ENCODE measurements at regions not wholly inside any gene's neighbourhood (a gene's known extent, or its start where the extent isn't known, plus 50 kb on each side); places are given as distances from the start of the nearest gene placed in this dataset.

- DNase-seq (ENCODE audit: low read depth): no peak
Measured at GRCh38 chr1:226816576-226816975, 53.8 kb upstream of the PSEN2 start.

GRCh38 chr1:226814751-226815537 lies 55.5 kb upstream of the PSEN2 start:
- no peak for DNase-seq (ENCODE audit: low read depth)

GRCh38 chr1:226813671-226814591 lies 56.5 kb upstream of the PSEN2 start:
- no peak for DNase-seq (ENCODE audit: low read depth)

GRCh38 chr1:226810681-226811080 lies 59.7 kb upstream of the PSEN2 start:
- DNase-seq (ENCODE audit: low read depth): no peak

DNA sequence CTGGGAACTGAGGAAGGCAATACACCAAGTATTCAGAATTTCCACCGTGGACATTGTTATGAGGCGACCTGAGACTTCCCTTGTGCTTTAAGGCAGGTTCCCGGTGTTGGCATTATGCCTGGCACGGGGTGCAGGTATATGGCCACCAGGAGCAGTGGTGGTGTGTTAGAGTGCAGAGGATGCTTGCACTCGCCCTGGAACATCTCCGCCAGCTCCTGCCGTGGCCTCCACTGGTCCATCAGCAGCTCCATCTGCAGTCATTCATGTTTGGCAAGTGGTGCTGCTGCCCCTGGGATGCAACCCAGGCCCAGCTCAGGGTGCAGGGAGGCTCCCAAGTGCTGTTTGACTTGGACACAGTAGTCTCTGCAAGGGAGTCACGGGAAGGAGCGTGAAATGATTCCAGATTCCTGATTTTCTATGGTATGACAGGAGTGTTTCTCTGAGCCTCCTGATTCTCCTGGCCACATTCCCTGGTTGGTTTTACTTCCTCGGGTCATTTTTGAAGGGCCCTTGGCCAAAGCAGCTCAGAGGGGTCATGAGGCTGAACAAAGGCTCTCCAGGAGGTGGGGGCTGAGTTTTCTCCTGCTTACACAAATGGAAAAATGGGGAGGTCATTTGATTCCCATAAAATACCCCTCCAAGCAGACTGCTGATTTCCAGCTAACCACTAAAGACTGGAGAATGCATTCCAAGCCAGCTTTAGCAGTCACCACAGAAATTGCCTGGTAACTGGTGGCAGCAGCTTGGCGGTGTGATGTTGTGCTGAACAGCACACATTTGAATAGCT lies 60.4 kb upstream of the PSEN2 start:
- DNase-seq (ENCODE audit: low read depth): no peak

DNA sequence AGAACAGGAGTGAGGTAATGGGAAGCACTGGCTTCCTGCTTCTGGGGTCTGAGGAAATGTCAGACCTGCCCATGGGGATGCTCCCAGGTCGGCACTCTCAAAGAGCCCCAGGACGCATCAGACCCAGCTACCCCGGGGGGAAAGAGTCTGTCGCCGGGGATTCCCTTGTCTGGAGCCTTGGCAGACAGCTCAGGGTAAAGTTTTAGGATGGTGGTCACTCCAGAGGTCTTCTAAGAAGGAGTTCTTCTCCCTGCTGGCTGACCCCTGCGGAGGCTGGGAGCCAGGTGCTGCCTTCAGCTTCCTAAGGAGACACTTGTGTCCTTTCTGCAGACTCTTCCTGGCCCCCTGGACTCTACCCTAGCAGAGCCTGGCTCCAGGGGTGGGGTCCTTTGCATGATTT lies 61.9 kb upstream of the PSEN2 start:
- no peak for DNase-seq (ENCODE audit: low read depth)

DNA sequence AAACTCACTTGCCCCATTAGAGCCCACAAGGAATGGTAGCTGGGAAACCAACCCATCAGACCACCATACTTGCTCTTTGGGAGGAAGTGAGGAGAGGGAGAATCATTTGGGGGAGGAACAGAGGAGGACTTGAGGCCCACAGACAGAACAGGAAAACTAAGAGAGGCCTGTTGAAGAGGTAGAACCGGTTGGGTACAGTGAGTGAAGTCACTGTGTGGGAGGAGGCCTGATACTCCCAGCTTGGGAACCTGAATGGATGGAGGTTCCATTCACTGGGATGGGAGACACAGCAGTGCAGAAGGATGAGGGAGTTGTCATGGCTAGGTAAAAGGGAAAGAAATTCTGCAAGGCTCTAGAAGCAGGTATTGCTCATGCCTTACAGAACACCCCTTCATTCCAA lies 63.4 kb upstream of the PSEN2 start:
- DNase-seq (ENCODE audit: low read depth): no peak

GRCh38 chr1:226804907-226805759 lies 65.3 kb upstream of the PSEN2 start:
- no peak for DNase-seq (ENCODE audit: low read depth)

GRCh38 chr1:226800763-226801380 lies 61.8 kb upstream of the ITPKB start:
- DNase-seq (ENCODE audit: low read depth): no peak

GRCh38 chr1:226799634-226800281 lies 60.7 kb upstream of the ITPKB start:
- no peak for DNase-seq (ENCODE audit: low read depth)

GRCh38 chr1:226798427-226799411 lies 59.6 kb upstream of the ITPKB start:
- DNase-seq (ENCODE audit: low read depth): peak; percentile 63

DNA sequence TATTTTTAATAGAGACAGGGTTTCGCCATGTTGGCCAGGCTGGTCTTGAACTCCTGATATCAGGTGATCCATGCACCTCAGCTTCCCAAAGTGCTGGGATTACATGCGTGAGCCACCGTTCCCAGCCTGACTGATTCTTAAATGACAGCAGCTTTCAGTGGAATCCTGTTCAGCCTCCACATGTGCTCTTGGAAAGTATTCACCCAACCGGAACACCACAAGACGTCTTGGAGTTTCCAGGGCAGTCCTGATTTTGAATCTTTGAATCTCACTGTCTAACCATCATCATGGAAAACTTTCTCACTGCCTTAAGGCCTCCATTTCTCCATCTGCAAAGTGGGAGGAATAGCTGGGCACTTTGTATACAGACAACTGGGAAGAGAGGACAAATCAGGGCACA lies 58.1 kb upstream of the ITPKB start:
- no peak for DNase-seq (ENCODE audit: low read depth)

- DNase-seq (ENCODE audit: low read depth): no peak
Measured at GRCh38 chr1:226793620-226794276, 54.7 kb upstream of the ITPKB start.

DNA sequence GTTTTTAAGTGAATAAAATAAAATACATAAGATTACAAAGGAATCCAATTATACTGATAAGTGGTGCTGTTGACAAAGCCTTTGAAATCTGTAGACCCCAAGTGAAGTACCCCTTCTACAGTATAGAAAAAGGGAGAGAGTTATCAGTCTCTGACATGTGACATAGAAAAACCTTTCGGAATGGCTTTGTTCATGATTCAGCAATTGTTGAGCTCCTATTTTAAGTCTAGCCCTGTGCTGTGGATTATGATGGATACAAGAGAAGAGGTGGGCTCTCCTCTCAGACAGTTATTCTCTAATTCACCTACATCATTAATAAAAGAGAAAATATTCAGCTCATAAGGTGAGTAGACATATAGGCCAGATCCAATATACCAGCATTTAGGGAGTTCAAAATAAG lies 53.3 kb upstream of the ITPKB start:
- DNase-seq (ENCODE audit: low read depth): no peak

DNA sequence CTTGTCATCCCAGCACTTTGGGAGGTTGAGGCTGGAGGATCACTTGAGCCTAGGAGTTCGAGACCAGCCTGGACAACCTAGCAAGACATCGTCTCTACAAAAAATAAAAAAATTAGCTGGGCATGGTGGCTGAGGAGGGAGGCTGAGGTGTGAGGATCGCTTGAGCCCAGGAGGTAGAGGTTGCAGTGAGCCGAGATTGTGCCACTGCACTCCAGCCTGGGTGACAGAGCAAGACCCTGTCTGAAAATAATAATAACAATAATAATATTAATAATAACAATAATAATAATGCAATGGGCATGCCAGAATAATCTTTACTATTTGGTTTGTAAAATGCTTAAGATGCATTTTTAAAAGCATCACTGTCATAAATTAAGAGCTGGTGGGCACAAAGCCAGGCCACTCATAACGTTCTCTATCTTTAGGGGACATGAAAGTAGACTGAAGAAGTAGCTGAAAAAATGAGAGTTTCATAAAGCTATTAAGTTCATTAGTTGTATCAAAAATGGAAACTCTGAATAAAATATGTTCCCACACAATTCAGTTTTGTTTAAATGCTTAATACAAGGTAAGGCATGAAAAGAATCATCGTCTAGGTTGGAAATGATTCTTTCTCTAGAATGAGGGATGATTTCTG lies 51.6 kb upstream of the ITPKB start:
- no peak for DNase-seq (ENCODE audit: low read depth)

GRCh38 chr1:226788965-226789364 lies 49.9 kb upstream of the ITPKB start:
- no peak for DNase-seq (ENCODE audit: low read depth)
